Mesodermal cell (in vitro differentiated cells): ENCODE measurements at regions not wholly inside any gene's neighbourhood (a gene's known extent, or its start where the extent isn't known, plus 50 kb on each side); places are given as distances from the start of the nearest gene placed in this dataset.
"Not testable (repeated sequence)": the region's sequence is repeated elsewhere in the genome, so short reads cannot be mapped to it uniquely, and the experiment has no call there.

Experiments
- H3K27ac ChIP-seq: 2 replicates; pipeline ENCODE4 v1.7.0; 2013; ENCODE audit warnings: mild to moderate bottlenecking, low read depth, low read length, moderate library complexity; ENCODE audit not compliant: severe bottlenecking
- H3K36me3 ChIP-seq: 2 replicates; pipeline ENCODE4 v1.7.1; 2013; ENCODE audit warnings: mild to moderate bottlenecking, low read length, moderate library complexity; ENCODE audit not compliant: control insufficient read depth, insufficient read depth
- H3K4me1 ChIP-seq: one replicate; pipeline ENCODE4 v1.7.1; 2013; ENCODE audit warnings: mild to moderate bottlenecking, low read length; ENCODE audit not compliant: insufficient read depth, control insufficient read depth, poor library complexity, severe bottlenecking
- H3K4me3 ChIP-seq: 2 replicates; pipeline ENCODE4 v1.7.0; 2013; ENCODE audit warnings: low read length, control low read depth, mild to moderate bottlenecking; ENCODE audit not compliant: insufficient read depth, poor library complexity, severe bottlenecking; ENCODE audit errors: extremely low read depth
- H3K9me3 ChIP-seq: 2 replicates; pipeline ENCODE4 v1.7.1; 2013; ENCODE audit warnings: mild to moderate bottlenecking, low read length, moderate library complexity; ENCODE audit not compliant: control insufficient read depth
- WGBS, 2 experiments: methylation state at CpG; one replicate each; pipeline ENCODE4 v1.1.5; 2013; ENCODE audit warnings: missing lambda C conversion rate in 2 of 2; ENCODE audit not compliant: insufficient coverage in 2 of 2; 5-methylcytosine and 5-hydroxymethylcytosine counted together

DNA sequence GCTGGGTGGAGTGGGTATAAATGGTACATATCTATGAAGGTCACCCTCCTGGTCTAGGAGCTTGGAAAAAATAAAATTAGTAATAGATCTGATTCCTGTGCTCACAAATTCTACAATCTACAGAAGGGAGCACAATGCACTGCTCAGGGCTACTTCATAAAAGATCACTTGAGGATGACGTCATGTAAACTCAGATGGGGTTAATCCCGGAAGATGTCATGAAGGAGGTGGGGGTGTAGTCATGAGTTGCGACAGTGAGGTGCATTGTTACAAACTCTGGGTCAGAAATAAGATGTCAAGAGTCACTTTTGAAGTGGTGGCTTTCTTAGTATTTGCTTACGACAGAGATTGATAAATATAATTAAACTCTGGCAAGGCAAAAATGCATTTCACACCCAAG lies 68.2 kb downstream of the LHX9 start:
- Histone ChIP-seq H3K36me3 (no peaks in the 10 kb centered on the region), H3K27ac (no peak overlapping the region), H3K4me1 (no peaks in the 10 kb centered on the region), H3K4me3 (no peak overlapping the region), H3K9me3 (no peaks in the 10 kb centered on the region)
- WGBS, 2 experiments: 80 to 95% methylated on average over 3 of the region's 4 CpGs

DNA sequence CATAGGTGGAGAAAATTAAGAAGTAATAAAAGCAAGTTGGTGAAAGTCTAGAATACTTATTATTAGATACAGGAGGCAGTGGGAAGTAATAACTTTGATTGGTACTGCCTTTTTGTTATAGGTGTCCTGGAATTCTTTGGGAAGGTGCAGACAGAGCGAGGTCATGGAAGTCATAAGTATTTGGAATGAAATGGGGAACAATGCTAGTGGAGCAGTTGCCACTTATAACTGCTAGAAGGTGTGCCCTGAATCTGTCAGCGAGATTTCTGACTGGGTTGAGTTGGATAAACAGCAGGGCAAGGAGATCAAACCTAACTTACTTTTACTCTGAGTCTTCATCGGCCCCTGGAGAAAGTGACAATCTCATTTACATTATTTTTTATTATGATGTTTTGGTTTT lies 69.6 kb downstream of the LHX9 start:
- no peaks in the 10 kb centered on the region for H3K4me1 ChIP-seq
- no peak overlapping the region for H3K4me3 ChIP-seq
- H3K9me3 ChIP-seq: no peaks in the 10 kb centered on the region
- no peak overlapping the region for H3K27ac ChIP-seq
- H3K36me3 ChIP-seq: no peaks in the 10 kb centered on the region
- 80 to 94% methylated on average over 1 to 2 of the region's 3 CpGs for WGBS, 2 experiments

- no CpG with 5 or more reads among the region's 3 CpGs for WGBS, 2 experiments
- Histone ChIP-seq H3K9me3 (no peaks in the 10 kb centered on the region), H3K27ac (no peak overlapping the region), H3K4me3 (no peak overlapping the region), H3K4me1 (no peaks in the 10 kb centered on the region), H3K36me3 (no peaks in the 10 kb centered on the region)
Measured at GRCh38 chr1:197987294-197987693, 70.1 kb downstream of the LHX9 start.

- not testable (repeated sequence) for H3K36me3 ChIP-seq, H3K4me3 ChIP-seq, H3K9me3 ChIP-seq, H3K4me1 ChIP-seq, H3K27ac ChIP-seq
- no CpG with 5 or more reads among the region's 7 CpGs for WGBS, 2 experiments
Measured at GRCh38 chr1:197988581-197988980, 71.4 kb downstream of the LHX9 start.

GRCh38 chr1:197989058-197989457 lies 71.9 kb downstream of the LHX9 start:
- Histone ChIP-seq H3K4me3 (no peak overlapping the region), H3K36me3 (no peaks in the 10 kb centered on the region), H3K9me3 (no peaks in the 10 kb centered on the region), H3K4me1 (no peaks in the 10 kb centered on the region), H3K27ac (no peak overlapping the region)
- WGBS, 2 experiments: 76 to 97% methylated on average over 3 to 5 of the region's 5 CpGs

DNA sequence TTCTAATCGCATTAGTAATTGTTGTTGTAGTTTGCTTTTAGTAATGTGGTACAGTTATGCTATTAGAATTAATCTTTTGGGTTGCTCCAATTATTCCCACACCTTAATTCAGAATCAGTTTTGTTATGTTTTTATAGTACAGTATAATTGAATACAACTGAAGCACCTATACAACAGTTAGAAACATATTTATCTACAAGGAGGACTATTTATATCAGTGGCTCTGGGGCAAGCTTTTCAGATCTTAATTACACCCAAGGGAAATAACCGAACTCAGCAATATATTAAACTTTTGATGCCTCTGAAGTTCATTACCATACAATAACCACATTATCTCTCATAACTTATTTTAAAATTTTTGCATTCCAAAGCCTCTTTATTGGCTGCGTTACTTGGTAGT lies 74.4 kb downstream of the LHX9 start:
- 100% methylated on average over 1 to 2 of the region's 3 CpGs for WGBS, 2 experiments
- Histone ChIP-seq H3K36me3 (no peaks in the 10 kb centered on the region), H3K4me3 (no peak overlapping the region), H3K9me3 (no peaks in the 10 kb centered on the region), H3K4me1 (no peaks in the 10 kb centered on the region), H3K27ac (no peak overlapping the region)

DNA sequence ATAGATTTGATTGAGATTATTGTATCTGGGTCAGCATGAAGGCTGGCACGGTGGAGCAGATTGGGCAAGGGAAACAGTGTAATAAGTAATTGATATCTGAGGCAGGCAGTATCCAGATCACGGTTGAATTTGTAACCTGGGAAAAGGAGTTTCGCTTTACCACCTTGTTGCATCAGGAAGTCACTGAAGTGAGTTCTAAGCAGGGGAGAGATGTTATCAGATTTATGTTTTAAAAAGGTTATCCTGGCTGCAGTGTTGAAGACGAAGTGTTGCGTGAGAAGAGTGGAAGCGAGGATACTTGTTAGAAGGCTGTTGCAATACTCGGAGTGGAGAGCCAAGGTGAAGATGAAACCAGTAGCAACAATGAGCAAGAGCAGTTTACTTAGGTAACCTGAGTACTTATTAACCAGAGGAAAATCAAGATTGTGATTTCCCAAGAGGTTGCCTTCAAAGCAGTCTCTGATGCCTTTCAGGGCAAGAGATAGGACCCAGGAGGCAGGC lies 77.8 kb downstream of the LHX9 start:
- no peaks in the 10 kb centered on the region for H3K36me3 ChIP-seq
- WGBS, 2 experiments: 89 to 91% methylated on average over 6 to 7 of the region's 7 CpGs
- H3K4me3 ChIP-seq: no peak overlapping the region
- H3K4me1 ChIP-seq: no peaks in the 10 kb centered on the region
- H3K9me3 ChIP-seq: no peaks in the 10 kb centered on the region
- H3K27ac ChIP-seq: no peak overlapping the region

DNA sequence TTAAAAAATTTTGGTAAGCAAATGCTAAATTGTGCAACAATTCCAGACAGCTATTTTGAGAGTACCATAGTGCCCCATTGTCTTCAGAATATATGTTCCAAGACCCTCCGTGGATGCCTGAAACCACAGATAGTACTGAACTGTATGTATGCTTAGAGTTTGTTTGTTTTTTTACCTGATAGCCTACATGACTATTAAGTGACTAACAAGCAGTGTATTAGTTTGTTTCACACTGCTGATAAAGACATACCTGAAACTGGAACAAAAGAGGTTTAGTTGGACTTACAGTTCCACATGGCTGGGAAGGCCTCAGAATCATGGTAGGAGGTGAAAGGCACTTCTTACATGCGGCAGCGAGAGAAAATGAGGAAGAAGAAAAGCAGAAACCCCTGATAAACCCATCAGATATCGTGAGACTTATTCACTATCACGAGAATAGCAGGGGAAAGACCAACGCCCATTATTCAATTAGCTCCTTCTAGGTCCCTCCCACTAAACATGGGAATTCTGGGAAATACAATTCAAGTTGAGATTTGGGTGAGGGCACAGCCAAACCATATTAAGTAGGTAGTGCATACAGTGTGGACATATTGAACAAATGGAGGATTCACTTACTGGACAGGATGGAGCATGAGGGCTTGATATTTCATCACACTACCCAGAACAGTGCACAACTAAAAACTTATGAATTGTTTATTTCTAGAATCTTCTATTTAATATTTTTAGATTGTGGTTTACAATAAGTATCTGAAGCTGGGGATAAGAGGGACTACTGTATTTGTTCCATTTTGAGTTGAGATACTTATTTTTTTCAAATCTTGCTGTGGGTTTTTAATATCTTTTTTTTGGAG lies 78.5 kb downstream of the LHX9 start:
- H3K36me3 ChIP-seq: no peaks in the 10 kb centered on the region
- 89 to 93% methylated on average over 2 to 3 of the region's 6 CpGs for WGBS, 2 experiments
- no peak overlapping the region for H3K4me3 ChIP-seq
- H3K9me3 ChIP-seq: no peaks in the 10 kb centered on the region
- no peak overlapping the region for H3K27ac ChIP-seq
- H3K4me1 ChIP-seq: no peaks in the 10 kb centered on the region

DNA sequence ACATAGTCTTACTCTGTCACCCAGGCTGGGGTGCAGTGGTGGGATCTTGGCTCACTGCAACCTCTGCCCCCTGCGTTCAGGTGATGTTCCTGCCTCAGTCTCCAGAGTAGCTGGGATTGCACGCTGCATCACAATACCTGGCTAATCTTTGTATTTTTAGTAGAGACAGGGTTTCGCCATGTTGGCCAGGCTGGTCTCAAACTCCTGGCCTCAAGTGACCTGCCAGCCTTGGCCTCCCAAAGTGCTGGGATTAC lies 79.0 kb downstream of the LHX9 start:
- WGBS, 2 experiments: 94 to 100% methylated on average over 3 of the region's 3 CpGs
- H3K36me3 ChIP-seq: not testable (repeated sequence)

DNA sequence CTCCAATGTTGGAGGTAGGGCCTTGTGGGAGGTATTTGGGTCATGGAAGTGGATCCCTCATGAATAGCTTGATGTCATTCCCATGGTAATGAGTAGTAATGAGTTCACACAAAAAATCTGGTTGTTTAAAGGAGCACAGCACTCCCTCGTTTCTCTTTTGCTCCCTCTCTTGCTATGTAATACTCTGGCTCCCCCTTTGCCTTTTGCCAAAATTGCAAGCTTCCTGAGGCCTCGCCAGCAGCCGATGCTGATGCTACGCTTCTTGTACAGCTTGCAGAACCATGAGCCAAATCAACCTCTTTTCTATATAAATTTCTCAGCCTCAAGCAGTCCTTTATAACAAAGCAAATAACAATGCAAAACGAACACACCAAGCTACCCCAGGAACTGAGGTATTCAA lies 80.9 kb downstream of the LHX9 start:
- Histone ChIP-seq H3K36me3 (no peaks in the 10 kb centered on the region), H3K9me3 (no peaks in the 10 kb centered on the region), H3K4me3 (no peak overlapping the region), H3K27ac (no peak overlapping the region), H3K4me1 (no peaks in the 10 kb centered on the region)
- 71 to 82% methylated on average over 4 to 5 of the region's 5 CpGs for WGBS, 2 experiments

More for the DNA sequence above, 79.0 kb downstream of the LHX9 start:
- not testable (repeated sequence) for H3K9me3 ChIP-seq, H3K27ac ChIP-seq, H3K4me1 ChIP-seq, H3K4me3 ChIP-seq

DNA sequence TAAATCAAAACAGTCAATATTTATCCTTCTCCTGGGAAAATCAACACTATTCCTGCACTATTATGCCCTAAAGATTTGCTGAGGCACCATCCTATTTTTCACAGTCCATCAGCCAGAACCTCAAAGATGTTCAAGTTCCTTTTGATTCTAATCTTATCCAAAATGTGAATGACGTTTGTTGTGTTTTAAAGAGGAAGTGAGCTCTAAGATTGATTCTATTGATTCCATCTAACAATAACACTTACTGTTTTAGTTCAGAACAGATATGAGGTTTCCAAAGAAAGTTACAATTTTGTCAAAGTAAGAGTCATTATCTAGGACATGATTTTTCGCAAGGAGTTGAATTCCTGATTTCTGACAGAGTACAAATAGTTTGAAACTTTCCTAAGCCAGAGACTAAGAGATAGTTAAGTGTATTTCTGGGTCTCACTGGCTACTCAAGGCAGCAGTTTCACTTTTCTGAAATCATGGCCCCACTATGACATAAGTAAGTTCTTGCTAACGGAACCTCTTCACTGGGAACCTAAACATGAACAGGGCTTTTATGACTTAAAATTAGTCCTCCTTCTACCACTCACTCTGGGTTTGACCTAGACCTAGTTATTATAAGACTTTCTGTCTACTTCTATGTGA lies 84.7 kb downstream of the LHX9 start:
- H3K27ac ChIP-seq: no peak overlapping the region
- no peaks in the 10 kb centered on the region for H3K9me3 ChIP-seq
- no peak overlapping the region for H3K4me3 ChIP-seq
- no peaks in the 10 kb centered on the region for H3K4me1 ChIP-seq
- WGBS, 2 experiments: 80 to 90% methylated on average over 1 to 2 of the region's 3 CpGs
- no peaks in the 10 kb centered on the region for H3K36me3 ChIP-seq
